CD14-positive monocyte (primary cell): ENCODE measurements at regions not wholly inside any gene's neighbourhood (a gene's known extent, or its start where the extent isn't known, plus 50 kb on each side); places are given as distances from the start of the nearest gene placed in this dataset.

ENCODE experiments used
- DNase-seq, 3 donors: peaks; one replicate each; pipeline ENCODE4 v3.0.0-alpha.2; 2011 to 2022
- H2AFZ ChIP-seq: 2 replicates; pipeline ENCODE4 v1.6.0; 2012; ENCODE audit warnings: mild to moderate bottlenecking, low read depth, low read length, inconsistent platforms; ENCODE audit not compliant: insufficient read depth, poor library complexity, severe bottlenecking
- H3K27ac ChIP-seq, 2 donors: 1 replicate in 1 of 2; 2 replicates in 1 of 2; pipeline ENCODE4 v1.5.1; 2012 to 2013; ENCODE audit warnings: low read length in 2 of 2, control low read depth in 1 of 2, inconsistent platforms in 1 of 2, low read depth in 1 of 2, mild to moderate bottlenecking in 1 of 2
- H3K27me3 ChIP-seq, 2 donors: one replicate each; pipeline versions ENCODE4 v1.6.0 to v1.6.1; 2011 to 2013; ENCODE audit warnings: low read length in 2 of 2; ENCODE audit not compliant: control insufficient read depth in 2 of 2, insufficient read depth in 2 of 2
- H3K36me3 ChIP-seq, 2 donors: replicated peaks in 1 of 2; 1 replicate in 1 of 2; 2 replicates in 1 of 2; pipeline versions ENCODE4 v1.5.1 to v1.6.1; 2012 to 2013; ENCODE audit warnings: low read length in 2 of 2, control low read depth in 1 of 2, inconsistent platforms in 1 of 2, mild to moderate bottlenecking in 1 of 2; ENCODE audit not compliant: insufficient read depth in 2 of 2, control insufficient read depth in 1 of 2
- H3K4me1 ChIP-seq, 2 donors: 1 replicate in 1 of 2; 2 replicates in 1 of 2; pipeline versions ENCODE4 v1.5.1 to v1.6.1; 2012 to 2013; ENCODE audit warnings: low read length in 2 of 2, control low read depth in 1 of 2, inconsistent platforms in 1 of 2, mild to moderate bottlenecking in 1 of 2, moderate library complexity in 1 of 2; ENCODE audit not compliant: insufficient read depth in 2 of 2, control insufficient read depth in 1 of 2
- H3K4me2 ChIP-seq: replicated peaks from 2 replicates; pipeline ENCODE3; 2012; ENCODE audit warnings: low read length, moderate library complexity, mild to moderate bottlenecking; ENCODE audit not compliant: poor library complexity, severe bottlenecking; ENCODE audit errors: extremely low read depth
- H3K4me3 ChIP-seq, 3 experiments: fragments of 200-600 bp in 1 of 3; sonication (generic) in 1 of 3; replicated peaks in 1 of 3; 1 replicate in 2 of 3; 2 replicates in 1 of 3; pipeline ENCODE4 v1.5.1; 2011 to 2013; ENCODE audit warnings: low read length in 3 of 3, mild to moderate bottlenecking in 3 of 3, control low read depth in 2 of 3, low read depth in 2 of 3, inconsistent platforms in 1 of 3, moderate library complexity in 1 of 3
- H3K79me2 ChIP-seq: 2 replicates; pipeline ENCODE4 v1.6.0; 2012; ENCODE audit warnings: mild to moderate bottlenecking, control low read depth, inconsistent platforms, low read length, moderate library complexity; ENCODE audit not compliant: insufficient read depth
- H3K9ac ChIP-seq: 2 replicates; pipeline ENCODE4 v1.6.0; 2017; ENCODE audit warnings: low read length, mild to moderate bottlenecking; ENCODE audit not compliant: insufficient read depth, poor library complexity, severe bottlenecking
- H3K9me3 ChIP-seq, 2 donors: replicated peaks in 1 of 2; 1 replicate in 1 of 2; 2 replicates in 1 of 2; pipeline versions ENCODE4 v1.5.1 to v1.6.1; 2012 to 2013; ENCODE audit warnings: low read length in 2 of 2, control low read depth in 1 of 2; ENCODE audit not compliant: control insufficient read depth in 1 of 2, insufficient read depth in 1 of 2
- H4K20me1 ChIP-seq: 2 replicates; pipeline ENCODE4 v1.6.0; 2012; ENCODE audit warnings: mild to moderate bottlenecking, low read length, control low read depth, moderate library complexity; ENCODE audit not compliant: insufficient read depth
- H3K27ac Mint-ChIP-seq, 7 donors: one replicate each; pipeline ENCODE4 v1.8.0; 2020; ENCODE audit warnings: mild to moderate bottlenecking in 7 of 7, mixed read lengths in 7 of 7, moderate library complexity in 6 of 7, inconsistent platforms in 2 of 7
- H3K27me3 Mint-ChIP-seq, 3 donors: one replicate each; pipeline ENCODE4 v1.8.0; 2021 to 2022; ENCODE audit warnings: low read depth in 3 of 3, mild to moderate bottlenecking in 3 of 3, mixed read lengths in 3 of 3, moderate library complexity in 3 of 3, inconsistent platforms in 1 of 3
- H3K36me3 Mint-ChIP-seq, 2 donors: one replicate each; pipeline ENCODE4 v1.8.0; 2020; ENCODE audit warnings: mixed read lengths in 2 of 2, inconsistent platforms in 1 of 2, mild to moderate bottlenecking in 1 of 2
- H3K4me1 Mint-ChIP-seq: one replicate; pipeline ENCODE4 v1.8.0; 2020; ENCODE audit warnings: mild to moderate bottlenecking, mixed read lengths
- H3K4me3 Mint-ChIP-seq, 2 donors: one replicate each; pipeline ENCODE4 v1.8.0; 2020; ENCODE audit warnings: mild to moderate bottlenecking in 2 of 2, mixed read lengths in 2 of 2, moderate library complexity in 1 of 2
- H3K9me3 Mint-ChIP-seq, 7 donors: one replicate each; pipeline ENCODE4 v1.8.0; 2020 to 2022; ENCODE audit warnings: mixed read lengths in 7 of 7, mild to moderate bottlenecking in 6 of 7, moderate library complexity in 6 of 7, inconsistent platforms in 2 of 7
- WGBS: methylation state at CpG from one replicate; pipeline ENCODE4 v1.1.5; 2013; ENCODE audit warnings: missing lambda C conversion rate; ENCODE audit not compliant: insufficient coverage; 5-methylcytosine and 5-hydroxymethylcytosine counted together
- intact Hi-C, 2 donors: fragments of 100-400 bp; cut with micrococcal nuclease; formaldehyde crosslinking; loops; one replicate each; pipeline versions ENCODE4 v1.15.0 to v1.15.1; 2023
- TF ChIP-seq, protein P1 (sequence below): fragments of 200-600 bp; IDR thresholded peaks from one replicate; pipeline ENCODE4 v1.8.0; 2022; ENCODE audit warnings: antibody characterized with exemption, mild to moderate bottlenecking

DNA sequence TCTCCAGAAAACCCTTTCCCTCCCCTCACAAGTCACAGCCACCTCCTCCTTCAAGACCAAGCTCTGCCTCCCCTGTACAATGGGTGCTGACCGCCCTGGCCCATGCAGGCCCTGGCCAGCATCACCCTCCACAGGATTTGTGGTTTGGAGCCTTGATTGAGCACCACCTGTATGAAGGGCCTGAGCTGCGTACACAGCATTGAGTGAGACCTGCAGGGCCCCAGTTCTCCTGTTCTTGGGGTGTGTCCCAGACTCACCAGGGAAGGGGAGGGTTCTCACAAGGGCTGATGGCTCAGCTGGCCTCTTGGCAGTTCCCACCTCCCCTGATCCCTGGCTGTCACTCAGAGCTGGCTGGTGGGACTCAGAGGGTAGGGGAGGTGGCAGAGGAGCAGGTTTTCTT lies 63.7 kb upstream of the IER5L start:
- peaks cover 0 to 4% (median 0%) of the 10 kb centered on the region in 7 donors for H3K9me3 Mint-ChIP-seq

DNA sequence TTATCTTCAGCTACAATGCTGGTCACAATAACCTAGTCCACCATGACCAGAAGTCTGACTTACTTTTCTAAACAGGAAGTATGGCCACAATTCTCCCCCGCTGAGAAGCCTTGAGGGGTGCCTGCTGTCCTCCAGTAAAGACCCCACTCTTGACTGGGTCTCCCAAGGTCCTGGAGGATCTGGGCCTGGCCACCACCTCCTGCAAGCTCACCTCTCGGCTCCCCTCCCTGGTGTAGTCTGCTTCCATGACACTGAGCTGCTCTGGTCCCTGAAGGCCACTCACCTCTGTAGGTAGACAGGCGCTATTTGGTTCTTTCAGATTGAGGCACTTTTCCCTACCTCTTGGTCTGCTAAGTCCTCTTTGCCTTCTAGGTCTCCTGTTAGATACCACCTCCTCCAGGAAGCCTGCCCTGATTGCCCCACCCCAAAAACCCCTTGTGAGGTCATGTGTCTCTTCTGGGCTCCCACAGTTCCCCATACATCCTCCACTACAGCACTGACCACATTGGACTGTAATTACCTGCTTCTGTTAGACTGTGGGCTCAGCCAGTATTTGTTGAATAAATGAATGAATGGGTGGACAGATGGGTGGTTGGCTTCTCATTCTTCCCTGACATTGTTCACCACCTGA lies 62.6 kb upstream of the IER5L start:
- intact Hi-C loops = no loop called here
- H3K27ac Mint-ChIP-seq = no peak overlapping the region
- peaks cover 0 to 4% (median 0%) of the 10 kb centered on the region in 7 donors for H3K9me3 Mint-ChIP-seq
- no peak overlapping the region for H2AFZ ChIP-seq
- H3K36me3 Mint-ChIP-seq = no peaks in the 10 kb centered on the region
- no peaks in the 10 kb centered on the region for H3K79me2 ChIP-seq
- H3K9ac ChIP-seq = no peak overlapping the region
- H3K4me3 ChIP-seq = no peak overlapping the region
- peaks cover 2 to 12% (median 5%) of the 10 kb centered on the region in 3 donors for H3K27me3 Mint-ChIP-seq
- WGBS = 78% methylated on average over 3 of the region's 3 CpGs
- TF ChIP-seq, protein P1, sequence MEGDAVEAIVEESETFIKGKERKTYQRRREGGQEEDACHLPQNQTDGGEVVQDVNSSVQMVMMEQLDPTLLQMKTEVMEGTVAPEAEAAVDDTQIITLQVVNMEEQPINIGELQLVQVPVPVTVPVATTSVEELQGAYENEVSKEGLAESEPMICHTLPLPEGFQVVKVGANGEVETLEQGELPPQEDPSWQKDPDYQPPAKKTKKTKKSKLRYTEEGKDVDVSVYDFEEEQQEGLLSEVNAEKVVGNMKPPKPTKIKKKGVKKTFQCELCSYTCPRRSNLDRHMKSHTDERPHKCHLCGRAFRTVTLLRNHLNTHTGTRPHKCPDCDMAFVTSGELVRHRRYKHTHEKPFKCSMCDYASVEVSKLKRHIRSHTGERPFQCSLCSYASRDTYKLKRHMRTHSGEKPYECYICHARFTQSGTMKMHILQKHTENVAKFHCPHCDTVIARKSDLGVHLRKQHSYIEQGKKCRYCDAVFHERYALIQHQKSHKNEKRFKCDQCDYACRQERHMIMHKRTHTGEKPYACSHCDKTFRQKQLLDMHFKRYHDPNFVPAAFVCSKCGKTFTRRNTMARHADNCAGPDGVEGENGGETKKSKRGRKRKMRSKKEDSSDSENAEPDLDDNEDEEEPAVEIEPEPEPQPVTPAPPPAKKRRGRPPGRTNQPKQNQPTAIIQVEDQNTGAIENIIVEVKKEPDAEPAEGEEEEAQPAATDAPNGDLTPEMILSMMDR = no peak
- peaks cover 6 to 9% of the 10 kb centered on the region in 2 donors for H3K4me1 ChIP-seq
- DNase-seq = no peak
- peaks cover 15% of the 10 kb centered on the region for H3K4me1 Mint-ChIP-seq
- H3K27ac ChIP-seq = no peak overlapping the region
- H3K4me2 ChIP-seq = no peak overlapping the region
- H3K36me3 ChIP-seq = no peaks in the 10 kb centered on the region
- no peaks in the 10 kb centered on the region for H4K20me1 ChIP-seq
- no peaks in the 10 kb centered on the region for H3K9me3 ChIP-seq
- H3K4me3 Mint-ChIP-seq = no peak overlapping the region
- H3K27me3 ChIP-seq = no peaks in the 10 kb centered on the region

More for the DNA sequence above, 63.7 kb upstream of the IER5L start:
- Mint-ChIP-seq H3K4me3 (no peak overlapping the region), H3K4me1 (peaks cover 15% of the 10 kb centered on the region), H3K36me3 (no peaks in the 10 kb centered on the region), H3K27ac (no peak overlapping the region), H3K27me3 (peaks cover 5 to 12% (median 5%) of the 10 kb centered on the region in 3 donors)
- Histone ChIP-seq H3K27me3 (no peaks in the 10 kb centered on the region), H3K4me2 (no peak overlapping the region), H3K27ac (no peak overlapping the region), H3K79me2 (no peaks in the 10 kb centered on the region), H4K20me1 (no peaks in the 10 kb centered on the region), H3K9me3 (no peaks in the 10 kb centered on the region), H3K36me3 (no peaks in the 10 kb centered on the region), H3K4me1 (peaks cover 6 to 9% of the 10 kb centered on the region in 2 donors), H3K9ac (no peak overlapping the region), H3K4me3 (no peak overlapping the region), H2AFZ (no peak overlapping the region)
- 100% methylated on average over 1 of the region's 2 CpGs for WGBS
- no peak for DNase-seq
- TF ChIP-seq, protein P1 = no peak
- intact Hi-C loops = no loop called here
